ENCODE measurements at regions not wholly inside any gene's neighbourhood (a gene's known extent, or its start where the extent isn't known, plus 50 kb on each side); places are given as distances from the start of the nearest gene placed in this dataset.

- TF ChIP-seq CTCF (IDR thresholded peaks at IDR 0.05) (no peak), POLR2A (IDR thresholded peaks at IDR 0.05) (no peak)
Measured at GRCh38 chr3:95939235-95939809, 875.1 kb upstream of the EPHA6 start.
